Pancreas (tissue), 10 donors: ENCODE measurements at regions not wholly inside any gene's neighbourhood (a gene's known extent, or its start where the extent isn't known, plus 50 kb on each side); places are given as distances from the start of the nearest gene placed in this dataset.

Experiments
- ATAC-seq, 4 donors: fragments of 200-7000 bp; cut with Tn5 transposase; one replicate each; pipeline versions ENCODE4 v1.8.0 to v1.9.1; 2020; ENCODE audit warnings: mild to moderate bottlenecking in 4 of 4, moderate library complexity in 4 of 4
- DNase-seq, 6 donors: peaks; one replicate each; pipeline ENCODE4 v3.0.0-alpha.2; 2020
- FAIRE-seq: peaks from 2 replicates; lab custom pipeline; 2012; peaks lifted over from hg19 to GRCh38; lab: Jason Lieb, UNC
- H3K27ac ChIP-seq, 4 donors: fragments of 200-600 bp; sonication (generic); 1 replicate in 3 of 4; 2 replicates in 1 of 4; pipeline versions ENCODE4 v1.5.0 to v1.8.0; 2020
- H3K27me3 ChIP-seq, 4 donors: fragments of 200-600 bp; one replicate each; pipeline ENCODE4 v1.8.0; 2021
- H3K36me3 ChIP-seq, 3 donors: fragments of 200-600 bp; sonication (generic) in 1 of 3; one replicate each; pipeline versions ENCODE4 v1.5.0 to v1.8.0; 2020 to 2021
- H3K4me1 ChIP-seq, 3 donors: fragments of 200-600 bp; one replicate each; pipeline ENCODE4 v1.8.0; 2021
- H3K4me3 ChIP-seq, 4 donors: fragments of 200-600 bp; sonication (generic) in 2 of 4; one replicate each; pipeline versions ENCODE4 v1.5.0 to v1.8.0; 2020 to 2021
- H3K9me3 ChIP-seq, 4 donors: fragments of 200-600 bp; one replicate each; pipeline ENCODE4 v1.8.0; 2021
- WGBS, 2 donors: extraction: QIAGEN DNeasy Blood & Tissue Kit; methylation state at CpG; one replicate each; pipeline ENCODE4 v1.1.7; 2013; 5-methylcytosine and 5-hydroxymethylcytosine counted together
- intact Hi-C, 3 donors: fragments of 100-400 bp; cut with DNase I; formaldehyde crosslinking; loops; one replicate each; pipeline versions ENCODE4 v1.11.1 to v1.14.2; 2022
- TF ChIP-seq, protein P1 (sequence below), 4 donors: fragments of 200-600 bp; sonication (generic) in 3 of 4; IDR thresholded peaks; one replicate each; pipeline versions ENCODE4 v1.5.0 to v1.8.0; 2021; ENCODE audit warnings: antibody characterized with exemption in 4 of 4
- donor health status: healthy with polysubstance abuse.
- donor health status: DM: no; HTN: no; CAD: no; lungs with moderate emphysema.
- donor health status: DM: no; HTN: no; CAD: no.
- donor health status: control.
- donor health status: control.
- donor health status: Bipolar disorder and iron deficiency.
- donor health status: DM: yes; HTN: yes; CAD: no.
- donor health status: DM: no; HTN: no; CAD: no.
- donor health status: DM: no; HTN: no; CAD: no.
- donor health status: DM: yes; HTN: yes; CAD: no.

- Histone ChIP-seq H3K27me3 (no peaks in the 10 kb centered on the region), H3K4me1 (peaks cover under 1 to 8% (median 2%) of the 10 kb centered on the region in 3 donors), H3K36me3 (no peaks in the 10 kb centered on the region), H3K4me3 (no peak overlapping the region), H3K27ac (no peak overlapping the region), H3K9me3 (no peaks in the 10 kb centered on the region)
- 49 to 54% methylated on average over 26 of the region's 26 CpGs for WGBS, 2 donors
- ATAC-seq (peak; percentile 15 to 48 (median 35)), FAIRE-seq (no peak), DNase-seq (peak in 4 of 6 donors; percentile 37 to 54 (median 48))
- TF ChIP-seq, protein P1, sequence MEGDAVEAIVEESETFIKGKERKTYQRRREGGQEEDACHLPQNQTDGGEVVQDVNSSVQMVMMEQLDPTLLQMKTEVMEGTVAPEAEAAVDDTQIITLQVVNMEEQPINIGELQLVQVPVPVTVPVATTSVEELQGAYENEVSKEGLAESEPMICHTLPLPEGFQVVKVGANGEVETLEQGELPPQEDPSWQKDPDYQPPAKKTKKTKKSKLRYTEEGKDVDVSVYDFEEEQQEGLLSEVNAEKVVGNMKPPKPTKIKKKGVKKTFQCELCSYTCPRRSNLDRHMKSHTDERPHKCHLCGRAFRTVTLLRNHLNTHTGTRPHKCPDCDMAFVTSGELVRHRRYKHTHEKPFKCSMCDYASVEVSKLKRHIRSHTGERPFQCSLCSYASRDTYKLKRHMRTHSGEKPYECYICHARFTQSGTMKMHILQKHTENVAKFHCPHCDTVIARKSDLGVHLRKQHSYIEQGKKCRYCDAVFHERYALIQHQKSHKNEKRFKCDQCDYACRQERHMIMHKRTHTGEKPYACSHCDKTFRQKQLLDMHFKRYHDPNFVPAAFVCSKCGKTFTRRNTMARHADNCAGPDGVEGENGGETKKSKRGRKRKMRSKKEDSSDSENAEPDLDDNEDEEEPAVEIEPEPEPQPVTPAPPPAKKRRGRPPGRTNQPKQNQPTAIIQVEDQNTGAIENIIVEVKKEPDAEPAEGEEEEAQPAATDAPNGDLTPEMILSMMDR (IDR thresholded peaks at IDR 0.05), result no peak
- intact Hi-C loops, result no loop called here
Observed at GRCh38 chr14:104296388-104297312, 158.3 kb downstream of the KIF26A start.

- Histone ChIP-seq H3K9me3 (no peaks in the 10 kb centered on the region), H3K27ac (no peak overlapping the region), H3K4me1 (peaks cover 0 to 6% (median 0%) of the 10 kb centered on the region in 3 donors), H3K36me3 (no peaks in the 10 kb centered on the region), H3K27me3 (no peaks in the 10 kb centered on the region), H3K4me3 (no peak overlapping the region)
- FAIRE-seq (no peak), DNase-seq (peak in 2 of 6 donors; percentile 21 to 42), ATAC-seq (no peak)
- WGBS, 2 donors, result 63 to 81% methylated on average over 7 of the region's 7 CpGs
- TF ChIP-seq, protein P1 (IDR thresholded peaks at IDR 0.05), result no peak
- intact Hi-C loops, result no loop called here
Observed at GRCh38 chr14:104297313-104297704, 158.9 kb downstream of the KIF26A start.

GRCh38 chr14:104297721-104298401 lies 159.5 kb downstream of the KIF26A start:
- peak in 2 of 6 donors; percentile 41 to 54 for DNase-seq
- no peaks in the 10 kb centered on the region for H3K27me3 ChIP-seq
- no peaks in the 10 kb centered on the region for H3K36me3 ChIP-seq
- FAIRE-seq, result no peak
- no peak for ATAC-seq
- TF ChIP-seq, protein P1 (IDR thresholded peaks at IDR 0.05), result no peak
- peaks cover 0 to 6% (median 0%) of the 10 kb centered on the region in 3 donors for H3K4me1 ChIP-seq
- no peak overlapping the region for H3K4me3 ChIP-seq
- intact Hi-C loops, result no loop called here
- no peak overlapping the region for H3K27ac ChIP-seq
- 75 to 88% methylated on average over 11 of the region's 11 CpGs for WGBS, 2 donors
- no peaks in the 10 kb centered on the region for H3K9me3 ChIP-seq

DNA sequence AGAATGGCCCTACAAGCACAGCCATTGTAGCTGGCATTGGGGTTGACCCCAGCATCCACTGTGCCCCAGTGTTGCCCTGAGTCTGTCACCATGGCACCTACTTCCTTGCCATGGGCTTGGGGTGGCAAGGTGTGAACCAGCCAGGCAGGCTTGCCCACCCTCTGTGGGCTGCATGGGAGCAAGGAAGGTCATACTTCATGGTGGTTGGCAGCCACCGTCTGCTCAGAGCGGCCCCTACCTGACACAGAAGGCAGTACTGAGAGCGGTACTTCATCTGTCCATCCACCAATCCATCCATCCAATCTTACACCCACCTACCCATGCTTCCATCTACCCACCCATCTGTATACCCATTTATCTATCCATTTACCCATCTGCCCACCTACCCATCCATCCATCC lies 160.1 kb downstream of the KIF26A start:
- ATAC-seq (no peak), DNase-seq (peak in 2 of 6 donors; percentile 20), FAIRE-seq (no peak)
- WGBS, 2 donors, result 91 to 94% methylated on average over 3 of the region's 3 CpGs
- no peaks in the 10 kb centered on the region for H3K9me3 ChIP-seq
- intact Hi-C loops, result no loop called here
- TF ChIP-seq, protein P1 (IDR thresholded peaks at IDR 0.05), result no peak
- no peaks in the 10 kb centered on the region for H3K27me3 ChIP-seq
- H3K4me3 ChIP-seq, result no peak overlapping the region
- no peak overlapping the region for H3K27ac ChIP-seq
- H3K36me3 ChIP-seq, result no peaks in the 10 kb centered on the region
- peaks cover 0 to 6% (median 0%) of the 10 kb centered on the region in 3 donors for H3K4me1 ChIP-seq
